Adipocyte (in vitro differentiated cells): ENCODE measurements at regions not wholly inside any gene's neighbourhood (a gene's known extent, or its start where the extent isn't known, plus 50 kb on each side); places are given as distances from the start of the nearest gene placed in this dataset.

ENCODE experiments used
- DNase-seq: peaks from one replicate; pipeline ENCODE4 v3.0.0-alpha.2; 2015; ENCODE audit warnings: low read depth
- H3K27me3 ChIP-seq: replicated peaks from 2 replicates; pipeline ENCODE4 v1.7.0; 2013; ENCODE audit warnings: mild to moderate bottlenecking, low read length, moderate library complexity; ENCODE audit not compliant: control insufficient read depth, insufficient read depth
- H3K36me3 ChIP-seq: 2 replicates; pipeline ENCODE4 v1.7.0; 2013; ENCODE audit warnings: low read length, mild to moderate bottlenecking, moderate library complexity; ENCODE audit not compliant: control insufficient read depth, insufficient read depth, severe bottlenecking
- H3K4me1 ChIP-seq: 2 replicates; pipeline ENCODE4 v1.7.0; 2013; ENCODE audit warnings: mild to moderate bottlenecking, low read length, moderate library complexity; ENCODE audit not compliant: control insufficient read depth, insufficient read depth
- H3K4me3 ChIP-seq: 2 replicates; pipeline ENCODE4 v1.7.0; 2013; ENCODE audit warnings: mild to moderate bottlenecking, low read length, moderate library complexity
- H3K9ac ChIP-seq: 2 replicates; pipeline ENCODE4 v1.7.0; 2013; ENCODE audit warnings: mild to moderate bottlenecking, low read length, moderate library complexity
- H3K9me3 ChIP-seq: 2 replicates; pipeline ENCODE4 v1.7.0; 2013; ENCODE audit warnings: mild to moderate bottlenecking, low read length, moderate library complexity; ENCODE audit not compliant: control insufficient read depth

DNA sequence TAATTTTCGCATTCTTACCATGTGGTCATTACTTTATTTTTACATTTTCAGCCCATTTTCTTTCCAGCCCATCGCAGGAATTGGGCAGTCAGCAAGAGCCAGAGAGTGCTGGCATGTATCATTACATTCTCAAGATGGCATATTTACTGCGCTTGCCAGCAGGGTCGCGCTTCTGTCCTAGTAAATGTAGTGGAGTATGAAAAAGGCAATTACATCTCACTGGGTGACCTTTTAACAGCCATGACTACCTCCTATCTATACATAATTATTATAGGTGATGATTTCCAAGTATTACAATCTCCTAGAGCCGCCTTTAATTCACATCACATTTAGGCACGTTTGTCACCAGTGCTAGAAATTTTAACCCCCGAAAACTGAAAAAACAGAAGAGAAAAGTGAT, 433.7 kb upstream of the MGMT start:
- no peak for DNase-seq
- H3K4me3 ChIP-seq = no peak overlapping the region
- no peaks in the 10 kb centered on the region for H3K9me3 ChIP-seq
- H3K9ac ChIP-seq = no peak overlapping the region
- peaks cover 11% of the 10 kb centered on the region for H3K27me3 ChIP-seq
- peaks cover 2% of the 10 kb centered on the region for H3K4me1 ChIP-seq
- H3K36me3 ChIP-seq = no peaks in the 10 kb centered on the region

DNA sequence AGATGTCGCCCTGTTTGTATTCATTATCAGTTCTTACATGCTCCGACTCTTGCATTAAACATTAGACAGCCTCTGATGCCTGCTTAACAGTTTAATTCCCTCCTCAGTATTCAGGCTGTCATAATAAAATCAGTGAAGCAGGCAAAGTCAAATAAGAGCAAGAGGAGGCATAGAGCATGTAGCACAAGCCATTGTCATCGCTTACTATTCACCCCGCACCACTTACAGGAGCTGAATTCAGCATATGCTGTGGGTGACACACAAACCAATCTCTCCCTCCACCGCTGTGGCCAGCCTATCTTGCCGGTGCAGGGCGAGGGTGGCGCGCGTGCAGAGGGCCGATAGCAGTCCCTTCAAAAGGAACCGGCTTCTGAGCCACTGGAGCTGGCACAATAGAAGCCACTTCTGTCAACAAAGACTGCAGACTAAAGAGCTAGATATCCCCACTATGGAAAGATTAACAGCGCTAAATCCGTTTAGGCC, 433.2 kb upstream of the MGMT start:
- peaks cover 5% of the 10 kb centered on the region for H3K4me1 ChIP-seq
- H3K36me3 ChIP-seq = no peaks in the 10 kb centered on the region
- H3K9me3 ChIP-seq = no peaks in the 10 kb centered on the region
- no peak overlapping the region for H3K9ac ChIP-seq
- H3K27me3 ChIP-seq = peaks cover 11% of the 10 kb centered on the region
- no peak for DNase-seq
- no peak overlapping the region for H3K4me3 ChIP-seq

DNA sequence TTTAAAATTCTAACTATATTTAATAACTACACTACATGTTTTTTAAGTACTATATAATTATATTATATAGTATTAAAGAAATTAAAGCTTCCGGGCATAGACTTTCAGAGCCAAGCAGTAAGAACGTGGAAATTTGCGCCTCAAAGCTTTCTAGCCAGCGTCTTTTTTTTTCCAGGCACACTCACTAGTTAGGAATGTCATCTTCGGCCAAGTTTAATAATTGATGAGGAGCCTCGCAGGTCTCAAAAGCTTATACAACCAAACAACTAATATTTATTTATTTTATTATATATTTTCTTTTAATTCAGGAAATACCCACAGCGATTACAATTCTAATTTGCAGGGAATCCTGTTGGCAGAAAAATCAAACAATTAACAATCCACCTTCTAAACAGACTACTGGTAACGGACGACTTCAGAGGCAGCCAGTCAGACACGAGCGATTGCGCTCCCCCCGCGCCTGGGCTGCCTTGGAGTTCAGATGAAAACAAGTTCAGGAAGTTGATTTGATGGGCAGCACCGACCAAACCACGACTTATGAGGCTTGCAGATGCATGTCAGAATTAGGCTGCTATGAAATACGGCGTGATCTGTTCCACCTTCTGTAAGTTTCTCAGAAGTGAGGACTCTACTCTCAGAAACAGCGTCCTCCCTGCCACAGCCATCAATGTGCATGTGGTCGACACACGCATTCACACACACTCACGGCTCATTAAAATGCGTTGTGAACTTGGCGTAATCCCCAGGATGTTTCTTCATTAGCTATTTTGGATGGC, 431.8 kb upstream of the MGMT start:
- no peak for DNase-seq
- Histone ChIP-seq H3K27me3 (peaks cover 11% of the 10 kb centered on the region), H3K9ac (no peak overlapping the region)

DNA sequence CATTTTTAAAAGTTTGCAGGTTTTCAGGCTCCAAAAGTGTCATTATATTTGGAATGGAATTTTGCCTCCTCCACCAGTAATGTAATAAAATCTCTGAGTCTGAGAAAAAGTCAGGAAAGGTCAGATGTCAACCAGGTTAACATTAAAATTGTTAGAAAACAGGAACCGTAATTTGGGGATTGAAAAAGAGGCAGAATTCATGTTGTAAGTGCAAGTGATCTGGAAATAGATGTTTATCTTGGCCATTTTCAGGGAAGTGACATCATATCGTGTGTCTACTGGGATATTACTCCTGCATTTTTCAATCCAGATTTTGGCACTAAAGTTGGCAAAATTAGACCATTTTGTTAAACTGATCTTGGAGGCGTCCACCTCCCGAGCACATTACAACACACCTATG, 428.5 kb upstream of the MGMT start:
- no peak overlapping the region for H3K4me3 ChIP-seq
- no peaks in the 10 kb centered on the region for H3K9me3 ChIP-seq
- peaks cover 11% of the 10 kb centered on the region for H3K27me3 ChIP-seq
- H3K36me3 ChIP-seq = no peaks in the 10 kb centered on the region
- no peak for DNase-seq
- peaks cover 5% of the 10 kb centered on the region for H3K4me1 ChIP-seq
- no peak overlapping the region for H3K9ac ChIP-seq

More for the DNA sequence above, 431.8 kb upstream of the MGMT start:
- H3K36me3 ChIP-seq = no peaks in the 10 kb centered on the region
- H3K4me1 ChIP-seq = peaks cover 5% of the 10 kb centered on the region
- no peaks in the 10 kb centered on the region for H3K9me3 ChIP-seq
- H3K4me3 ChIP-seq = no peak overlapping the region

DNA sequence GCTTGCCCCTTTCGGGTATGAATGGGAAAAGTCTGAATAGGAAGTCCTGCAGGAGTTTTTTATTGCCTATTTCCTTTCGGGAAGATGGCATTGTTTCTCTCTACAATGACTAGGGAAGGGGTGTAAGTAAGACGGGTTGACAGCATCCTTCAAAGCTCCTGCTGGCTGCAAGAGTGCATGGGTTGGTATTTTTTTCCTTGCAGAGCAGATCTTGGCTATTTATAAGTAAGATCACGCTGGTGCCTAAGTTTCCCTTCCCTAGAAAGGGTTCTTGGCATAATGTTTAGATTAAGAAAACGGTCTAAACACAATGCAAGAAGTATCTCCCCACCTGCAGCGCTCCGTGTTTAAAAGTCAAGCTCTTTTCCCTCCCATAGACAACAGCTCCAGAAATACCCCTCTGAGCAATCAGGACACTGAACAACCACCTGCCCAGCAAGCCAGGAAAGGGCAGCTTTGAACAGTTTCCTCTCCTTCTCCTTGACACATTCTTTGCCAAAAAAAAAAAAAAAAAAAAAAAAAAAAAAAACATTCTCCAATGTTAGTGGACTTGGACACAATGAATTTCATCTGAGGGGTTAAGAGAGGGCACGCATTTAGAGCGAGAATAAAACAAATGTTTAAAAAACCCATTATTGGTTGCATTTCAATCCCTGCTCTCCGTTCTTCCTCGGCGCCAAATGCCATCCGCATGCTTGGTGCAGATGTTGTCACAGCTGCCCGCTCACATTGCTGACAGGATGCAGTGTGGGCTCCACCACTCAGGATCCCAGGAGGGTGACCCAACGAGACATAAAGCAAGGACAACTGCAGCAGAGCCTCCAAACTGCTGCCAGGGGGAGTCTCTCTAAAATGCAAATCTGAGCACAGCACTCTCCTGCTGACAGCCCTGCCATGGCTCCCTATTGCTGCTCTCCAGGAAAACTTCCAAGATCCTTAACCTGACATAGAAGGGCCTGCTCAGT, 427.4 kb upstream of the MGMT start:
- Histone ChIP-seq H3K36me3 (no peaks in the 10 kb centered on the region), H3K9me3 (no peaks in the 10 kb centered on the region), H3K27me3 (peaks cover 7% of the 10 kb centered on the region), H3K4me1 (peaks cover 5% of the 10 kb centered on the region), H3K9ac (no peak overlapping the region), H3K4me3 (no peak overlapping the region)
- no peak for DNase-seq

DNA sequence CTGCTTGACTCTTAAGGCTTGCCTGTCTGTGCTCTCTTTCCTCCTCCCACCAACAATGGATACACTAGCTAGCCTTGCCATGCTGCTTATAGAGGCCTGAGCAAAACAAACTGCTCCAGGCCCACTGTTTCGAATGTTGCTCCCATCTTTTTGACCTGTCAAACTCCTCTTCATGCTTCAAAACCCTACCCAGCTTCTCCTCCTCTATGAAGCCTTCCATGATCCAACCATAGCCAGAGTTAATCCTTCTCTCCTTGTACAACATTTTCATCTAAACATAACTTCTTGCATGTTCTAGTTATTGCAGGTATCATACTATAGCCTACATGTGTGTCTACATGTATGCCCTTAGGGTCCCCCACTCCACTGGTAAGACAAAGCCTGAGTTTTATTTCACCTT, 426.7 kb upstream of the MGMT start:
- no peaks in the 10 kb centered on the region for H3K36me3 ChIP-seq
- no peaks in the 10 kb centered on the region for H3K9me3 ChIP-seq
- H3K9ac ChIP-seq = no peak overlapping the region
- peaks cover 6% of the 10 kb centered on the region for H3K27me3 ChIP-seq
- DNase-seq = no peak
- H3K4me3 ChIP-seq = no peak overlapping the region
- H3K4me1 ChIP-seq = peaks cover 5% of the 10 kb centered on the region

DNA sequence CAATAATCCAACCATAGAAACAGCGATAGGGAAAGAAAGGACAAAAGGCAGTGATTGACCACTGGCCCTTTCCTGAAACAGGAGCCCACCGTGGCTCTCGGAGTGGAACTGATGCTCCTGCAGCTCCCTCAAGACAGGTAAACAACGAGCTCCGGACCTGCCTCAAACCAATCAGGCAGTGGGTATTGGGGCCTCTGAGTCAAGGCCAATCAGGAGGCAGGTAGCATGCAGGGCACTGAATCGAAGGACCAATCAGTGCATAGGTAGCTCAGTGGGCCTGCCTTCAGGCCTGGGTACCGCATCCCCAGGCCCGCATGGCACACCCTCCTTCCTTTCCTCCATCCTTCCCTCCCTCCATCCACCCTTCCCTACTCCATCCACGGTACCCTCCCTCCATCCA, 425.1 kb upstream of the MGMT start:
- no peak for DNase-seq
- Histone ChIP-seq H3K9ac (no peak overlapping the region), H3K36me3 (no peaks in the 10 kb centered on the region), H3K27me3 (no peaks in the 10 kb centered on the region), H3K9me3 (no peaks in the 10 kb centered on the region), H3K4me1 (peaks cover 8% of the 10 kb centered on the region), H3K4me3 (no peak overlapping the region)

DNA sequence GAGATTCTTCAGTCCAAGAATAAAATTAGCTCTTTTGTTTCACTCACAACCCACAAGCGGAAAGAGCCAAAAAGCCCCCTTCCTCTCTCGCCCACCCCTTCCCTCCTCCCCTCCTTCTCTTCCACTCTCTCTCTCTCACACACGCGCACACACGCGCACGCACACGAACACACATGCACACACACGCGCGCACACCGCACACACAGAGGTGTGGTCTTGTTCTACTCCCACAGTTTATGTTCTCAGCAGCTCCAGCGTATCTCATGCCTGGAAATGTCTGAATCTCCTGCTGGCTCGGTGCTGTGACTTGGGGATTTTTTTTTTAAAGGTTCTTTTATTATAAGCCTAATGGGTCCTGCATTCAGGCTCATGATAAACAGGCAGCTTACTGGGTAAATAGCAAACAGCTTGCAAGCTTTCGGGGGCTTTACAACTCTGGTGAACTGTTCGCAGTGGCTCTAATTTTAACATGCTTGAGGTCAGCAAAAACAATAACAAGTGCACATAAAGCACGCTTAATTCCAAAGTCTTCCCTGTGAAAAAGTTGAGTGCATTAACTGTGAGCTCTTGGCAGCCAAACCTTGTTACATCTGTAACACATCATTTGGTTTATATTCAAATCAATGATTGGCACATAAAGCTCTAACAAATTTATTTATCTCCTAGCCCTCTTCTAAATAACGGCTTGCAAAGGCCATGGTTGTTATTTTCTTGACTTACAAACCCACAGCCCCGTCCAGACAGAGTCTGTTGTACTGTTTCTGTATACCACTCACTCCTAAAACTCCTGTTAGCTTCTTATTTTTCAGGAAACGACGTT, 424.1 kb upstream of the MGMT start:
- Histone ChIP-seq H3K4me3 (no peak overlapping the region), H3K9me3 (no peaks in the 10 kb centered on the region), H3K9ac (no peak overlapping the region), H3K36me3 (no peaks in the 10 kb centered on the region), H3K27me3 (no peaks in the 10 kb centered on the region), H3K4me1 (peaks cover 8% of the 10 kb centered on the region)
- no peak for DNase-seq

DNA sequence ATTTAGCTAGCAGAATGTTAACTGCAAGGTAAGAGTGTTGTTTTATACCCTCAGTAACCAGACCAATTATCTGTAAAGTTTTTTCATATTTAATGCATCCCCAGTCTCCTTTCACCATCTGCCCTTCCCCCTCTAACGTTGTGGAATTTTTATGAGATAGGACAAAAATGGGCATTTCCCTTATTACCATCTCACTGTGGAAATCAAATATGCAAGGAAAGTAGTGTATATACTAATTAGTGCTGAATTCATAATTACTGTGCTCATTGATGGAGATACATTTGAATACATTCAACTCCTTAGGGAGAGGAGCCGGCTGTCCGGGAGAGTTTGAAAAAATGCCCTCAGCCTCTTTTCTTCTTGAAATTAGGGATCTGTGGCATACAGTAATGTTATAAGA, 423.4 kb upstream of the MGMT start:
- no peaks in the 10 kb centered on the region for H3K27me3 ChIP-seq
- no peak overlapping the region for H3K9ac ChIP-seq
- H3K4me1 ChIP-seq = peaks cover 4% of the 10 kb centered on the region
- no peak overlapping the region for H3K4me3 ChIP-seq
- DNase-seq = no peak
- no peaks in the 10 kb centered on the region for H3K9me3 ChIP-seq
- no peaks in the 10 kb centered on the region for H3K36me3 ChIP-seq

DNA sequence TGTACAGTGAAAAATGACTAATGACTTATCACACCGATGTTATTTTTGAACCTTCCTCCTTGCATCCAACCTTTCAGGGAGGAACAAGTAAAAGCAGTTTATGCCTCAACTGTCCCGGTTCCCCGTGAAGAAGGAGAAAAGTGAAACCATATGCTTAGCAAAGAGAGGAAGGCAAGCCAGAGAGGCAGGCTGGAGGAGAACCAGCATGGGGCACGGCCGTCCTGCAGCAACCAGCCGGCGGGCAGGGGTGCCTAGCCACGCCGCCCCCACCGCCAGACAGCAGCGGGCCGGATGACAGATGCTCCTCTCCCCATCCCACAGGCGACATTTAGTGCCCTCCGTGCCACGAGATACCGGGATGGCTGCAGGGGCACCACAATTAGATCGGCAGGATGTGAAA, 421.4 kb upstream of the MGMT start:
- Histone ChIP-seq H3K36me3 (no peaks in the 10 kb centered on the region), H3K27me3 (no peaks in the 10 kb centered on the region), H3K4me1 (peaks cover 4% of the 10 kb centered on the region), H3K9ac (peak overlapping the region; percentile 14), H3K9me3 (no peaks in the 10 kb centered on the region), H3K4me3 (peak overlapping the region; percentile 68)
- no peak for DNase-seq
